GM18867 (cell line): ENCODE measurements at regions not wholly inside any gene's neighbourhood (a gene's known extent, or its start where the extent isn't known, plus 50 kb on each side); places are given as distances from the start of the nearest gene placed in this dataset.

Experiments
- ATAC-seq: cut with Tn5 transposase; IDR thresholded peaks from one replicate; pipeline ENCODE4 v1.9.1; 2021; ENCODE audit warnings: mild to moderate bottlenecking, moderate library complexity; ENCODE audit not compliant: unreplicated experiment

DNA sequence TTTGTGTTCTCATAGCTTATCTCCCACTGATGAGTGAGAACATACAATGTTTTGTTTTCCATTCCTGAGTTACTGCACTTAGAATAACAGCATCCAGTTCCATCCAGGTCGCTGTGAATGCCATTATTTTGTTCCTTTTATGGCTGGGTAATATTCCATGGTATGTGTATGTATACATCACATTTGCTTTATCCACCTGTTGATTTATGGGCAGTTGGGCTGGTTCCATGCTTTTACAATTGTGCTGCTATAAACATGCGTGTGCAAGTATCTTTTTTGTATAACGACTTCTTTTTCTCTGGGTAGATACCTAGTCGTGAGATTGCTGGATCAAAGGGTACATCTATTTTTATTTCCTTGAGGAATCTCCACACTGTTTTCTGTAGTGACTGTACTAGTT lies 74.8 kb downstream of the ZNF280B start:
- no peak for ATAC-seq
